Tibial nerve (tissue), 4 donors: ENCODE measurements at regions not wholly inside any gene's neighbourhood (a gene's known extent, or its start where the extent isn't known, plus 50 kb on each side); places are given as distances from the start of the nearest gene placed in this dataset.

ENCODE experiments used
- EP300 ChIP-seq, 2 donors: sonication (generic); formaldehyde crosslinking; IDR thresholded peaks; one replicate each; pipeline ENCODE4 v1.6.1; 2017; ENCODE audit warnings: antibody characterized with exemption in 2 of 2, mild to moderate bottlenecking in 1 of 2
- TF ChIP-seq, protein P1 (sequence below), 5 experiments: fragments of 200-600 bp in 3 of 5; fragments of 450-650 bp in 2 of 5; sonication (generic) in 3 of 5; IDR thresholded peaks; one replicate each; pipeline ENCODE4 v1.5.1; 2016 to 2019; ENCODE audit warnings: antibody characterized with exemption in 5 of 5, mild to moderate bottlenecking in 3 of 5, moderate library complexity in 2 of 5

GRCh38 chr3:76824658-76825240, 215.2 kb upstream of the ROBO2 start:
- TF ChIP-seq, protein P1, sequence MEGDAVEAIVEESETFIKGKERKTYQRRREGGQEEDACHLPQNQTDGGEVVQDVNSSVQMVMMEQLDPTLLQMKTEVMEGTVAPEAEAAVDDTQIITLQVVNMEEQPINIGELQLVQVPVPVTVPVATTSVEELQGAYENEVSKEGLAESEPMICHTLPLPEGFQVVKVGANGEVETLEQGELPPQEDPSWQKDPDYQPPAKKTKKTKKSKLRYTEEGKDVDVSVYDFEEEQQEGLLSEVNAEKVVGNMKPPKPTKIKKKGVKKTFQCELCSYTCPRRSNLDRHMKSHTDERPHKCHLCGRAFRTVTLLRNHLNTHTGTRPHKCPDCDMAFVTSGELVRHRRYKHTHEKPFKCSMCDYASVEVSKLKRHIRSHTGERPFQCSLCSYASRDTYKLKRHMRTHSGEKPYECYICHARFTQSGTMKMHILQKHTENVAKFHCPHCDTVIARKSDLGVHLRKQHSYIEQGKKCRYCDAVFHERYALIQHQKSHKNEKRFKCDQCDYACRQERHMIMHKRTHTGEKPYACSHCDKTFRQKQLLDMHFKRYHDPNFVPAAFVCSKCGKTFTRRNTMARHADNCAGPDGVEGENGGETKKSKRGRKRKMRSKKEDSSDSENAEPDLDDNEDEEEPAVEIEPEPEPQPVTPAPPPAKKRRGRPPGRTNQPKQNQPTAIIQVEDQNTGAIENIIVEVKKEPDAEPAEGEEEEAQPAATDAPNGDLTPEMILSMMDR (IDR thresholded peaks at IDR 0.05), result no peak
- no peak for TF ChIP-seq EP300 (IDR thresholded peaks at IDR 0.05)
